GM19372 (cell line): ENCODE measurements at regions not wholly inside any gene's neighbourhood (a gene's known extent, or its start where the extent isn't known, plus 50 kb on each side); places are given as distances from the start of the nearest gene placed in this dataset.
"Not testable (repeated sequence)": the region's sequence is repeated elsewhere in the genome, so short reads cannot be mapped to it uniquely, and the experiment has no call there.

Experiments used
- ATAC-seq: cut with Tn5 transposase; IDR thresholded peaks from one replicate; pipeline ENCODE4 v1.9.1; 2021; ENCODE audit warnings: mild to moderate bottlenecking, low read depth, moderate library complexity; ENCODE audit not compliant: unreplicated experiment

GRCh38 chr16:17947637-17948036 is 388.9 kb downstream of the NPIPA8 start:
- no peak for ATAC-seq

GRCh38 chr16:17947165-17947564 is 389.4 kb downstream of the NPIPA8 start:
- no peak for ATAC-seq

GRCh38 chr16:17945080-17945601 is 391.4 kb downstream of the NPIPA8 start:
- ATAC-seq, result no peak

- ATAC-seq, result no peak
Measured at GRCh38 chr16:17944345-17944744, 392.2 kb downstream of the NPIPA8 start.

GRCh38 chr16:17942067-17942466 is 394.5 kb downstream of the NPIPA8 start:
- ATAC-seq, result no peak

GRCh38 chr16:17940584-17941364 is 395.8 kb downstream of the NPIPA8 start:
- no peak for ATAC-seq

GRCh38 chr16:17939723-17940122 is 396.8 kb downstream of the NPIPA8 start:
- ATAC-seq, result no peak

- ATAC-seq, result no peak
Measured at GRCh38 chr16:17939122-17939536, 397.4 kb downstream of the NPIPA8 start.

GRCh38 chr16:17938546-17938945 is 398.0 kb downstream of the NPIPA8 start:
- ATAC-seq, result no peak

GRCh38 chr16:17936766-17937402 is 399.7 kb downstream of the NPIPA8 start:
- no peak for ATAC-seq

- no peak for ATAC-seq
Measured at GRCh38 chr16:17930280-17930679, 406.3 kb downstream of the NPIPA8 start.

- ATAC-seq, result no peak
Measured at GRCh38 chr16:17926866-17927399, 409.6 kb downstream of the NPIPA8 start.

- no peak for ATAC-seq
Measured at GRCh38 chr16:17926461-17926860, 410.1 kb downstream of the NPIPA8 start.

- no peak for ATAC-seq
Measured at GRCh38 chr16:17925761-17926160, 410.8 kb downstream of the NPIPA8 start.

- no peak for ATAC-seq
Measured at GRCh38 chr16:17921357-17921978, 415.1 kb downstream of the NPIPA8 start.

- ATAC-seq, result no peak
Measured at GRCh38 chr16:17917316-17918019, 419.1 kb downstream of the NPIPA8 start.

GRCh38 chr16:17915791-17916190 is 420.7 kb downstream of the NPIPA8 start:
- no peak for ATAC-seq

- ATAC-seq, result no peak
Measured at GRCh38 chr16:17914168-17914567, 422.4 kb downstream of the NPIPA8 start.

GRCh38 chr16:17911578-17911977 is 425.0 kb downstream of the NPIPA8 start:
- ATAC-seq, result not testable (repeated sequence)

- not testable (repeated sequence) for ATAC-seq
Measured at GRCh38 chr16:17906626-17907025, 429.9 kb downstream of the NPIPA8 start.
